ENCODE measurements at regions not wholly inside any gene's neighbourhood (a gene's known extent, or its start where the extent isn't known, plus 50 kb on each side); places are given as distances from the start of the nearest gene placed in this dataset.

DNA sequence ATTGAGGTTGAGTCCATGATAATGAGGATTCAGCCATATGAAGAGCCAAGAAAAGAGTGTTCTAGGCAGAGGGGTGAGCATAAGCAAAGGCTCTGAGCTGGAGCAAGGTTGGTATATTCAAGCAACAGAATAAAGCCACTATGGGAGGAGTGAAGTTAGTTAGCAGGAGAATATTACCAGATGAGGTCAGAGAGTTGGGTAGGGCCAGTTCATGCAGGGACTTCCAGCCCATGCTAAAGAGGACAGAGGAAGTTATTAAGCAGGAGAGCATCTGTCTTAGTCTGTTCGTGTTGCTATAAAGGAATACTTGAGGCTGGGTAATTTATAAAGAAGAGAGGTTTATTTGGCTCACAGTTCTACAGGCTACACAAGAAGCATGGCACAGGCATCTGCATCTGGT is 57.1 kb upstream of the ATG10 start:
- DNase-seq: no peak
- 78% methylated on average over 1 of the region's 1 CpG for WGBS
- no peak for ATAC-seq
- intact Hi-C loops (cut with DNase I): no loop called here
- no peaks in the 10 kb centered on the region for H3K4me1 ChIP-seq (ENCODE audit: control insufficient read depth, insufficient read depth, low read length)
- no peak overlapping the region for H3K27ac ChIP-seq (ENCODE audit: low read length)
- no peak overlapping the region for H3K4me3 ChIP-seq (ENCODE audit: low read length)
- H3K9me3 ChIP-seq (ENCODE audit: control insufficient read depth, low read length): no peaks in the 10 kb centered on the region
- no peaks in the 10 kb centered on the region for H3K27me3 ChIP-seq (ENCODE audit: control insufficient read depth, insufficient read depth)

- 97% methylated on average over 8 of the region's 8 CpGs for WGBS
- intact Hi-C loops (cut with DNase I): no loop called here
- H3K27ac ChIP-seq (ENCODE audit: low read length): no peak overlapping the region
- H3K27me3 ChIP-seq (ENCODE audit: control insufficient read depth, insufficient read depth): no peaks in the 10 kb centered on the region
- DNase-seq (no peak), ATAC-seq (no peak)
- H3K4me3 ChIP-seq (ENCODE audit: low read length): no peak overlapping the region
- H3K9me3 ChIP-seq (ENCODE audit: control insufficient read depth, low read length): no peaks in the 10 kb centered on the region
- H3K4me1 ChIP-seq (ENCODE audit: control insufficient read depth, insufficient read depth, low read length): no peaks in the 10 kb centered on the region
These were observed 58.9 kb upstream of the ATG10 start for GRCh38 chr5:81912933-81913332.

DNA sequence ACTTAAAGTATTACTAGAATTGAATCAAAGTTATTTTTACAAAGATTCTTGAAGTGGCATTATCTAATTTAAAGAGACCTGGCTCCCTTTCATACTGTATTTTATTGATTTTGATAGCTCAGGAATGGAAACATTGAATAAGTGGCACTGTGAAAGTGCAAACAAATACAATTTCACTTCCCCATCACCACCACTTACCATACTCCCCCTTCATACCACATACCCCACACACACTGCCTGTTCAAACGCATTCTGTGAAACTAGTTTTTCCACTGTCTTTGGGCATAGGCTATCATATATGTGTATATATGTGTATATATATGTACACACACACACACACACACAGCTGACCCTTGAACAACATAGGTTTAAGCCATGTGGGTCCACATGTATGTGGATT is 62.1 kb upstream of the ATG10 start:
- no peaks in the 10 kb centered on the region for H3K4me1 ChIP-seq (ENCODE audit: control insufficient read depth, insufficient read depth, low read length)
- intact Hi-C loops (cut with DNase I): no loop called here
- H3K27me3 ChIP-seq (ENCODE audit: control insufficient read depth, insufficient read depth): no peaks in the 10 kb centered on the region
- ATAC-seq (no peak), DNase-seq (no peak)
- H3K27ac ChIP-seq (ENCODE audit: low read length): no peak overlapping the region
- 84% methylated on average over 1 of the region's 1 CpG for WGBS
- H3K9me3 ChIP-seq (ENCODE audit: control insufficient read depth, low read length): no peaks in the 10 kb centered on the region
- no peak overlapping the region for H3K4me3 ChIP-seq (ENCODE audit: low read length)

DNA sequence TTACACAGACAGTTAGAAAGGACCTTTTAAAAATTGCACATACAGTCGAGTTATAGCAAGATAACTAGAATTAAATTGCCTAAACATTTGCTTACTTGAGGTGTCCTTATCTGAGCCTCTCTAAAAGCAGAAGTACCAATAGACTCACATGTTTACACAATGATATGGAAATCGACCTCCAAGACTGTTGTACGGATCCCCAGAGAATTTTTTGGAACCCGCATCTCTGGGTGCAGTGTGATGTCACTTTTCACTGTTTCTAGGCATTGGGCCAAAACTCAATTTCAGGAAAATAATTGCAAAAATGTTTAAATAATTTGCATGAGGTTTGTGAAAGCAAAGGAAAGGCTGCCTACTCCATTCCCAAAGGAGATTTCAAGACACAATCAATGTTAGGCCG is 63.1 kb upstream of the ATG10 start:
- WGBS: 45% methylated on average over 5 of the region's 5 CpGs
- Histone ChIP-seq H3K9me3 (ENCODE audit: control insufficient read depth, low read length) (no peaks in the 10 kb centered on the region), H3K27me3 (ENCODE audit: control insufficient read depth, insufficient read depth) (no peaks in the 10 kb centered on the region), H3K4me1 (ENCODE audit: control insufficient read depth, insufficient read depth, low read length) (no peaks in the 10 kb centered on the region), H3K27ac (ENCODE audit: low read length) (no peak overlapping the region), H3K4me3 (ENCODE audit: low read length) (no peak overlapping the region)
- DNase-seq (no peak), ATAC-seq (no peak)
- intact Hi-C loops (cut with DNase I): no loop called here

DNA sequence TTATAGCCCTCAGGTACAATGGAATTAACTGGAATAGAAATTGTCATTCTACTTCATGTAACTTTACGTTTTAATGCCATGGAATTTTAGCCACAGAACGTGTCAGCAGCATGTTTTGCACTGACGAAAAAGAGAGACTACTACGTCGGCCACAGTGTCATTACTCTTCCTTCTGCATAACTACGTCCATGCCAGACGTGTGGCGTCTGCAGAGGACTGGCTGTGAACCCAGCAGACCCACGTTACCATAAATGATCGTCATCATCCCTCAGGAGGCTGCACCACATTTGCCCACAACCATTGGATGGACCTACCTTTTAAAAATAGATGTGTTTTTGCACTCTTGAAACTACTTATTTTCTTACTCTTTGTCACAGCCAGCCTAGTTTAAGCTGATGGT is 63.8 kb upstream of the ATG10 start:
- 82% methylated on average over 10 of the region's 10 CpGs for whole genome bisulfite sequencing
- intact Hi-C loops (cut with DNase I): no loop called here
- Histone ChIP-seq H3K27ac (ENCODE audit: low read length) (no peak overlapping the region), H3K4me3 (ENCODE audit: low read length) (no peak overlapping the region), H3K27me3 (ENCODE audit: control insufficient read depth, insufficient read depth) (no peaks in the 10 kb centered on the region), H3K9me3 (ENCODE audit: control insufficient read depth, low read length) (no peaks in the 10 kb centered on the region), H3K4me1 (ENCODE audit: control insufficient read depth, insufficient read depth, low read length) (no peaks in the 10 kb centered on the region)
- ATAC-seq (no peak), DNase-seq (no peak)

- ATAC-seq (no peak), DNase-seq (peak in 1 of 3 donors; percentile 33)
- Histone ChIP-seq H3K4me1 (ENCODE audit: control insufficient read depth, insufficient read depth, low read length) (no peaks in the 10 kb centered on the region), H3K27ac (ENCODE audit: low read length) (no peak overlapping the region), H3K4me3 (ENCODE audit: low read length) (no peak overlapping the region), H3K9me3 (ENCODE audit: control insufficient read depth, low read length) (no peaks in the 10 kb centered on the region), H3K27me3 (ENCODE audit: control insufficient read depth, insufficient read depth) (no peaks in the 10 kb centered on the region)
- intact Hi-C loops (cut with DNase I): no loop called here
- 91% methylated on average over 4 of the region's 4 CpGs for WGBS
These were observed 64.7 kb upstream of the ATG10 start for GRCh38 chr5:81907012-81907635.

DNA sequence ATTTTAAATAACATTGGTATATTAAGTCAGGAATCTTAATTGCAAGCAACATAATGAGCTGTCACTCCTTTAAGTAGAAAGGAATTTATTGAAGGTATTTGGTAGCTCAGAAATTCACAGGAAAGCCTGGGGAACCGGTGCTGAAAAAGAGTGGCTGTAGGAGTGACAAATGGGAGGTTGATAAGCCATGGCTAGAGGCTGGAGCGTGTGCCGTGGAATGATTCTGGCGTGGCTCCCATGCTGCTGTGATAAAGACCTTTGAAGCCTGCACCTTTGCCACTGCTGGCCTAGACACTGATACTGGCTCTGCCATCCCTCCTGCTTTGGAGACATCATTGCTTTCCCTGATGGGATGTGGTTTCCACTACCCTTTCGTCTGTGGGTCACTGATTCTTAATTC is 65.7 kb upstream of the ATG10 start:
- no peak overlapping the region for H3K27ac ChIP-seq (ENCODE audit: low read length)
- intact Hi-C loops (cut with DNase I): no loop called here
- no peak overlapping the region for H3K4me3 ChIP-seq (ENCODE audit: low read length)
- H3K9me3 ChIP-seq (ENCODE audit: control insufficient read depth, low read length): no peaks in the 10 kb centered on the region
- H3K27me3 ChIP-seq (ENCODE audit: control insufficient read depth, insufficient read depth): no peaks in the 10 kb centered on the region
- WGBS: 57% methylated on average over 5 of the region's 5 CpGs
- no peaks in the 10 kb centered on the region for H3K4me1 ChIP-seq (ENCODE audit: control insufficient read depth, insufficient read depth, low read length)
- peak in 1 of 3 donors; percentile 42 for DNase-seq
- no peak for ATAC-seq

DNA sequence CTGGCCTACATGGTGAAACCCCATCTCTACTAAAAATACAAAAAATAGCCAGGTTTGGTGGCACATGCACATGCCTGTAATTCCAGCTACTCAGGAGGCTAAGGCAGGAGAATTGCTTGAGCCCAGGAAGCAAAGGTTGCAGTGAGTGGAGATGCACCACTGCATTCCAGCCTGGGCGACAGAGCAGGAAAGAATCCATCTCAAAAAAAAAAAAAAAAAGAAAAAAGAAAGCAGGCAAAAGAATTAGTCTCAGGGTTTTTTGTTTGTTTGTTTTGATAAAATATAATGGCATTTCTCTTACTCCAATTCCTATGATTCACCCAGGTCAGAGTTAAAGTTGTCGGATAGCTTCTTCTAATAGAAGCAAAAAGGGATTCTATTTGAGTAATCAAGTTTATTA is 67.0 kb upstream of the ATG10 start:
- intact Hi-C loops (cut with DNase I): no loop called here
- ATAC-seq: no peak
- WGBS: 77% methylated on average over 2 of the region's 2 CpGs
- no peak overlapping the region for H3K27ac ChIP-seq (ENCODE audit: low read length)
- no peak for DNase-seq
- H3K4me1 ChIP-seq (ENCODE audit: control insufficient read depth, insufficient read depth, low read length): no peaks in the 10 kb centered on the region
- no peak overlapping the region for H3K4me3 ChIP-seq (ENCODE audit: low read length)
- no peaks in the 10 kb centered on the region for H3K9me3 ChIP-seq (ENCODE audit: control insufficient read depth, low read length)
- no peaks in the 10 kb centered on the region for H3K27me3 ChIP-seq (ENCODE audit: control insufficient read depth, insufficient read depth)

GRCh38 chr5:81904166-81904565 is 67.7 kb upstream of the ATG10 start:
- Histone ChIP-seq H3K9me3 (ENCODE audit: control insufficient read depth, low read length) (no peaks in the 10 kb centered on the region), H3K27ac (ENCODE audit: low read length) (no peak overlapping the region), H3K4me3 (ENCODE audit: low read length) (no peak overlapping the region), H3K27me3 (ENCODE audit: control insufficient read depth, insufficient read depth) (no peaks in the 10 kb centered on the region), H3K4me1 (ENCODE audit: control insufficient read depth, insufficient read depth, low read length) (no peaks in the 10 kb centered on the region)
- intact Hi-C loops (cut with DNase I): no loop called here
- no peak for ATAC-seq
- no peak for DNase-seq
- WGBS: 91% methylated on average over 3 of the region's 3 CpGs

DNA sequence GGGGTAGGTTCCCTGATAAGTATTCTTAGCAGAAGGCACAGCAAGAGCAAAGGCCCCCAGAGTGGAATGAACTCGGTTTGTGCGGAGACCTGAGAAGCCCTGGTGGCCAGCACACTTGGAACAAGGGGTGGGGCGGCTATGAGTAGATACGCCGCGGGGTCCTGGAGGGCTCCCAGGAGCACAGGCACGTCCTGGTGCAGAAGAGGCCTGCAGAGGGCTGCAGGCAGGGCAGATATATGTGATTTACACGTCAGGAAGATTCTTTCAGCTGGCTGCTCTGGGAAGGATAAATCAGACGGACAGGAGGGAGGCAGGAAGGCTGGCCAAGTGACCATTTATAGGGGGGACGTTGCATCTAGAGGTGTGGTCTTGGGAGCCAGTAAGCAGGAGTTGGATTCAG is 70.2 kb upstream of the ATG10 start:
- WGBS: 83% methylated on average over 10 of the region's 10 CpGs
- Histone ChIP-seq H3K27me3 (ENCODE audit: control insufficient read depth, insufficient read depth) (no peaks in the 10 kb centered on the region), H3K4me1 (ENCODE audit: control insufficient read depth, insufficient read depth, low read length) (no peaks in the 10 kb centered on the region), H3K9me3 (ENCODE audit: control insufficient read depth, low read length) (no peaks in the 10 kb centered on the region), H3K4me3 (ENCODE audit: low read length) (no peak overlapping the region), H3K27ac (ENCODE audit: low read length) (no peak overlapping the region)
- intact Hi-C loops (cut with DNase I): no loop called here
- no peak for ATAC-seq
- no peak for DNase-seq

GRCh38 chr5:81899123-81899522 is 72.7 kb upstream of the ATG10 start:
- Histone ChIP-seq H3K9me3 (ENCODE audit: control insufficient read depth, low read length) (no peaks in the 10 kb centered on the region), H3K27ac (ENCODE audit: low read length) (no peak overlapping the region), H3K4me1 (ENCODE audit: control insufficient read depth, insufficient read depth, low read length) (no peaks in the 10 kb centered on the region), H3K27me3 (ENCODE audit: control insufficient read depth, insufficient read depth) (no peaks in the 10 kb centered on the region), H3K4me3 (ENCODE audit: low read length) (no peak overlapping the region)
- 94% methylated on average over 2 of the region's 2 CpGs for WGBS
- ATAC-seq (no peak), DNase-seq (no peak)
- intact Hi-C loops (cut with DNase I): no loop called here

DNA sequence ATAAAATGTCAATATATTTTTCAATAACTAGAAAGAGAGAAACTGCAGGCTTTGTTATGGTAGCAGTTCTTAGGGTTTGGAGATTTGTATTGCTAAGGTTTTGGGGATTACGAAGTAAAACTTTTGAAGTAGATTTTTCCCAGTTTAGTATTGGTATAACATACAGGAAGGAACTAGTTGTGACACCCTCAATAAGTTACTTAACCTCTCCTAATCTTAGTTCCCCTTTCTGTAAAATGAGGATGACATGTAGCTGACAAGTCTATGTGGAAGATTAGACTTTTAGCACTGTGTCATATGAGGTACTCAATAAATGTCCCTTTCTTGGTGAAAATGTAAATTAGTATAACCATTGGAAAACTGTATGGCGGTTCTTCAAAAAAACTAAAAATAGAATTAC is 73.4 kb upstream of the ATG10 start:
- Histone ChIP-seq H3K27me3 (ENCODE audit: control insufficient read depth, insufficient read depth) (no peaks in the 10 kb centered on the region), H3K4me3 (ENCODE audit: low read length) (no peak overlapping the region), H3K9me3 (ENCODE audit: control insufficient read depth, low read length) (no peaks in the 10 kb centered on the region), H3K4me1 (ENCODE audit: control insufficient read depth, insufficient read depth, low read length) (no peaks in the 10 kb centered on the region), H3K27ac (ENCODE audit: low read length) (no peak overlapping the region)
- intact Hi-C loops (cut with DNase I): no loop called here
- DNase-seq: no peak
- ATAC-seq: peak in 1 of 2 donors; percentile 24
- 63% methylated on average over 2 of the region's 2 CpGs for WGBS
